NOMO-1 (cell line): ENCODE measurements at regions not wholly inside any gene's neighbourhood (a gene's known extent, or its start where the extent isn't known, plus 50 kb on each side); places are given as distances from the start of the nearest gene placed in this dataset.

Experiments
- DNase-seq, 2 experiments: peaks; one replicate each; lab custom pipeline; 2025; ENCODE audit not compliant: unreplicated experiment in 2 of 2; lab: John Stamatoyannopoulos, UW

- DNase-seq, result no peak
Measured at GRCh38 chr4:141573678-141574077, 62.7 kb upstream of the IL15 start.

- no peak for DNase-seq
Measured at GRCh38 chr4:141575884-141576283, 60.5 kb upstream of the IL15 start.

- no peak for DNase-seq
Measured at GRCh38 chr4:141576585-141577110, 59.7 kb upstream of the IL15 start.

GRCh38 chr4:141578451-141578850 lies 57.9 kb upstream of the IL15 start:
- no peak for DNase-seq

GRCh38 chr4:141580523-141580922 lies 55.9 kb upstream of the IL15 start:
- no peak for DNase-seq
